Adrenal gland (tissue), 5 donors: ENCODE measurements at regions not wholly inside any gene's neighbourhood (a gene's known extent, or its start where the extent isn't known, plus 50 kb on each side); places are given as distances from the start of the nearest gene placed in this dataset.

ENCODE experiments used
- POLR2A ChIP-seq, 2 donors: fragments of 450-650 bp; IDR thresholded peaks; one replicate each; pipeline ENCODE4 v1.6.1; 2017; ENCODE audit warnings: antibody characterized with exemption in 2 of 2, mild to moderate bottlenecking in 2 of 2, moderate library complexity in 1 of 2
- TF ChIP-seq, protein P1 (sequence below), 6 experiments: fragments of 450-650 bp in 4 of 6; fragments of 200-600 bp in 2 of 6; sonication (generic) in 1 of 6; IDR thresholded peaks; 1 replicate in 5 of 6; 2 replicates in 1 of 6; pipeline versions ENCODE4 v1.5.1 to v1.8.0; 2016 to 2021; ENCODE audit warnings: antibody characterized with exemption in 6 of 6, mild to moderate bottlenecking in 2 of 6, moderate library complexity in 1 of 6
- donor health status: DM: no; HTN: no; CAD: no.

DNA sequence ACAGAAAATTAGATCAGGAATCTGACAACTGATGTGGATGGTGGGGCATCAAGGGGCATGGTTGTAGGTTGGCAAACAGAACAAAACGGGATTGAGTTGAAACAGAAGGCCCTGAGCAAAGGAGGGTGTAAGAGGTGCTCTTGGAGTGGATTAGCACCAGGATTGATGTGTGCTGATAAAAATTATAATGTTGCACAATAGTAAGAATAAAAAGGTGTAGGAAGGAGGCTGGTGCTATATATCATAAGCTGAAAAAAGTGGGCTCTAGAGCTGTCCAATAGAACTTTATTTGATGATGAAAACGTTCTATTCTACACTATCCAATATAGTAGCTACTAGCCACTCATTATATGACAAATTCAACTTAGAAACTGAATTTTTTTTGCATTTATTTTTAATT lies 263.1 kb upstream of the GYPC start:
- TF ChIP-seq, protein P1, sequence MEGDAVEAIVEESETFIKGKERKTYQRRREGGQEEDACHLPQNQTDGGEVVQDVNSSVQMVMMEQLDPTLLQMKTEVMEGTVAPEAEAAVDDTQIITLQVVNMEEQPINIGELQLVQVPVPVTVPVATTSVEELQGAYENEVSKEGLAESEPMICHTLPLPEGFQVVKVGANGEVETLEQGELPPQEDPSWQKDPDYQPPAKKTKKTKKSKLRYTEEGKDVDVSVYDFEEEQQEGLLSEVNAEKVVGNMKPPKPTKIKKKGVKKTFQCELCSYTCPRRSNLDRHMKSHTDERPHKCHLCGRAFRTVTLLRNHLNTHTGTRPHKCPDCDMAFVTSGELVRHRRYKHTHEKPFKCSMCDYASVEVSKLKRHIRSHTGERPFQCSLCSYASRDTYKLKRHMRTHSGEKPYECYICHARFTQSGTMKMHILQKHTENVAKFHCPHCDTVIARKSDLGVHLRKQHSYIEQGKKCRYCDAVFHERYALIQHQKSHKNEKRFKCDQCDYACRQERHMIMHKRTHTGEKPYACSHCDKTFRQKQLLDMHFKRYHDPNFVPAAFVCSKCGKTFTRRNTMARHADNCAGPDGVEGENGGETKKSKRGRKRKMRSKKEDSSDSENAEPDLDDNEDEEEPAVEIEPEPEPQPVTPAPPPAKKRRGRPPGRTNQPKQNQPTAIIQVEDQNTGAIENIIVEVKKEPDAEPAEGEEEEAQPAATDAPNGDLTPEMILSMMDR (IDR thresholded peaks at IDR 0.05), result no peak
- TF ChIP-seq POLR2A (IDR thresholded peaks at IDR 0.05), result no peak
